ENCODE measurements at regions not wholly inside any gene's neighbourhood (a gene's known extent, or its start where the extent isn't known, plus 50 kb on each side); places are given as distances from the start of the nearest gene placed in this dataset.
"Not testable (repeated sequence)": the region's sequence is repeated elsewhere in the genome, so short reads cannot be mapped to it uniquely, and the experiment has no call there.

GRCh38 chr2:12010779-12011178 is 264.3 kb downstream of the LPIN1 start:
- Histone ChIP-seq H3K27ac (no peak overlapping the region), H3K4me1 (peaks cover 0 to 4% (median 0%) of the 10 kb centered on the region in 4 donors), H3K4me3 (no peak overlapping the region), H3K9me3 (peaks cover 0 to 4% (median 0%) of the 10 kb centered on the region in 4 donors), H3K27me3 (no peaks in the 10 kb centered on the region), H3K36me3 (no peaks in the 10 kb centered on the region)
- no peak for DNase-seq (ENCODE audit: low spot score in 2 of 2)
- 81 to 84% methylated on average over 4 of the region's 4 CpGs for WGBS, 2 donors
- no peak for TF ChIP-seq POLR2A (IDR thresholded peaks at IDR 0.05)
- TF ChIP-seq CTCF (IDR thresholded peaks at IDR 0.05), result no peak
- TF ChIP-seq EP300 (IDR thresholded peaks at IDR 0.05), result no peak

GRCh38 chr2:12014088-12014960 is 267.9 kb downstream of the LPIN1 start:
- WGBS, 2 donors, result 69 to 74% methylated on average over 9 of the region's 9 CpGs
- peak in 1 of 2 donors; percentile 49 for TF ChIP-seq EP300 (IDR thresholded peaks at IDR 0.05)
- no peak for TF ChIP-seq CTCF (IDR thresholded peaks at IDR 0.05)
- no peak for TF ChIP-seq POLR2A (IDR thresholded peaks at IDR 0.05)
- no peak overlapping the region for H3K27ac ChIP-seq

GRCh38 chr2:12017499-12018157 is 271.2 kb downstream of the LPIN1 start:
- H3K9me3 ChIP-seq, result peaks cover 0 to 21% (median 0%) of the 10 kb centered on the region in 4 donors
- WGBS, 2 donors, result 69 to 71% methylated on average over 11 of the region's 11 CpGs
- no peaks in the 10 kb centered on the region for H3K36me3 ChIP-seq
- no peak for DNase-seq (ENCODE audit: low spot score in 2 of 2)
- no peaks in the 10 kb centered on the region for H3K4me1 ChIP-seq
- H3K4me3 ChIP-seq, result no peak overlapping the region
- no peak overlapping the region for H3K27ac ChIP-seq
- no peaks in the 10 kb centered on the region for H3K27me3 ChIP-seq
- TF ChIP-seq EP300 (IDR thresholded peaks at IDR 0.05), result no peak
- TF ChIP-seq POLR2A (IDR thresholded peaks at IDR 0.05), result no peak
- TF ChIP-seq CTCF (IDR thresholded peaks at IDR 0.05), result no peak

More at GRCh38 chr2:12014088-12014960, 267.9 kb downstream of the LPIN1 start:
- peaks cover 0 to 4% (median 0%) of the 10 kb centered on the region in 4 donors for H3K9me3 ChIP-seq
- H3K27me3 ChIP-seq, result no peaks in the 10 kb centered on the region
- H3K4me3 ChIP-seq, result no peak overlapping the region
- no peaks in the 10 kb centered on the region for H3K4me1 ChIP-seq
- H3K36me3 ChIP-seq, result no peaks in the 10 kb centered on the region
- no peak for DNase-seq (ENCODE audit: low spot score in 2 of 2)

- not testable (repeated sequence) for H3K27ac ChIP-seq; DNase-seq (ENCODE audit: low spot score in 2 of 2); H3K27me3 ChIP-seq; H3K4me3 ChIP-seq; H3K36me3 ChIP-seq; H3K4me1 ChIP-seq
- H3K9me3 ChIP-seq, result peaks cover 0 to 19% (median 0%) of the 10 kb centered on the region in 4 donors
- 85 to 91% methylated on average over 5 of the region's 5 CpGs for WGBS, 2 donors
These were observed 272.3 kb downstream of the LPIN1 start for GRCh38 chr2:12018726-12019125.

- TF ChIP-seq POLR2A (IDR thresholded peaks at IDR 0.05), result no peak
- TF ChIP-seq CTCF (IDR thresholded peaks at IDR 0.05), result no peak
- TF ChIP-seq EP300 (IDR thresholded peaks at IDR 0.05), result no peak
- no peak for DNase-seq (ENCODE audit: low spot score in 2 of 2)
- no peaks in the 10 kb centered on the region for H3K4me1 ChIP-seq
- H3K27ac ChIP-seq, result no peak overlapping the region
- WGBS, 2 donors, result 94% methylated on average over 3 of the region's 3 CpGs
- H3K4me3 ChIP-seq, result no peak overlapping the region
- H3K9me3 ChIP-seq, result peaks cover 0 to 17% (median 0%) of the 10 kb centered on the region in 4 donors
- no peaks in the 10 kb centered on the region for H3K27me3 ChIP-seq
- H3K36me3 ChIP-seq, result no peaks in the 10 kb centered on the region
These were observed 274.5 kb downstream of the LPIN1 start for GRCh38 chr2:12020833-12021469.

Measured in tibial nerve (tissue), 4 donors.